ENCODE measurements at regions not wholly inside any gene's neighbourhood (a gene's known extent, or its start where the extent isn't known, plus 50 kb on each side); places are given as distances from the start of the nearest gene placed in this dataset.

- Histone ChIP-seq H3K9me2 (replicated peaks; ENCODE audit: insufficient read depth, low read length) (no peaks in the 10 kb centered on the region), H3K9ac (ENCODE audit: low read length) (no peak overlapping the region), H3K79me2 (ENCODE audit: insufficient read depth, low read length) (no peaks in the 10 kb centered on the region), H3K9me3 (ENCODE audit: insufficient read depth, low read length) (no peaks in the 10 kb centered on the region), H3K27me3 (ENCODE audit: low read length) (no peaks in the 10 kb centered on the region), H3K4me3 (ENCODE audit: insufficient read depth, low read length, poor library complexity, severe bottlenecking) (no peak overlapping the region), H4K20me1 (ENCODE audit: low read depth, low read length) (no peaks in the 10 kb centered on the region), H3K36me3 (ENCODE audit: low read length) (no peaks in the 10 kb centered on the region), H3K27ac (ENCODE audit: low read depth, low read length) (no peak overlapping the region), H3F3A (ENCODE audit: insufficient read depth) (no peaks in the 10 kb centered on the region), H2AFZ (ENCODE audit: low read depth, low read length, severe bottlenecking) (no peak overlapping the region), H3K4me2 (ENCODE audit: low read depth, low read length, poor library complexity, severe bottlenecking) (no peak overlapping the region)
- TF ChIP-seq CTCF (IDR thresholded peaks at IDR 0.05; ENCODE audit: insufficient read depth, low read length, poor library complexity, severe bottlenecking): no peak
- TF ChIP-seq EZH2phosphoT487 (conservative IDR thresholded peaks at IDR 0.05; ENCODE audit: low read length): no peak
These were observed 273.8 kb downstream of the TRIB2 start for GRCh38 chr2:12990523-12990922.

- H3F3A ChIP-seq (ENCODE audit: insufficient read depth): no peaks in the 10 kb centered on the region
- H4K20me1 ChIP-seq (ENCODE audit: low read depth, low read length): no peaks in the 10 kb centered on the region
- no peak overlapping the region for H2AFZ ChIP-seq (ENCODE audit: low read depth, low read length, severe bottlenecking)
- H3K9me3 ChIP-seq (ENCODE audit: insufficient read depth, low read length): no peaks in the 10 kb centered on the region
- TF ChIP-seq EZH2phosphoT487 (conservative IDR thresholded peaks at IDR 0.05; ENCODE audit: low read length) (no peak), CTCF (IDR thresholded peaks at IDR 0.05; ENCODE audit: insufficient read depth, low read length, poor library complexity, severe bottlenecking) (no peak)
- no peaks in the 10 kb centered on the region for H3K36me3 ChIP-seq (ENCODE audit: low read length)
- no peak overlapping the region for H3K27ac ChIP-seq (ENCODE audit: low read depth, low read length)
- no peaks in the 10 kb centered on the region for H3K27me3 ChIP-seq (ENCODE audit: low read length)
- H3K9ac ChIP-seq (ENCODE audit: low read length): no peak overlapping the region
- no peaks in the 10 kb centered on the region for H3K9me2 ChIP-seq (replicated peaks; ENCODE audit: insufficient read depth, low read length)
- no peak overlapping the region for H3K4me2 ChIP-seq (ENCODE audit: low read depth, low read length, poor library complexity, severe bottlenecking)
- no peak overlapping the region for H3K4me3 ChIP-seq (ENCODE audit: insufficient read depth, low read length, poor library complexity, severe bottlenecking)
- no peaks in the 10 kb centered on the region for H3K79me2 ChIP-seq (ENCODE audit: insufficient read depth, low read length)
These were observed 281.9 kb downstream of the TRIB2 start for GRCh38 chr2:12998685-12999084.

DNA sequence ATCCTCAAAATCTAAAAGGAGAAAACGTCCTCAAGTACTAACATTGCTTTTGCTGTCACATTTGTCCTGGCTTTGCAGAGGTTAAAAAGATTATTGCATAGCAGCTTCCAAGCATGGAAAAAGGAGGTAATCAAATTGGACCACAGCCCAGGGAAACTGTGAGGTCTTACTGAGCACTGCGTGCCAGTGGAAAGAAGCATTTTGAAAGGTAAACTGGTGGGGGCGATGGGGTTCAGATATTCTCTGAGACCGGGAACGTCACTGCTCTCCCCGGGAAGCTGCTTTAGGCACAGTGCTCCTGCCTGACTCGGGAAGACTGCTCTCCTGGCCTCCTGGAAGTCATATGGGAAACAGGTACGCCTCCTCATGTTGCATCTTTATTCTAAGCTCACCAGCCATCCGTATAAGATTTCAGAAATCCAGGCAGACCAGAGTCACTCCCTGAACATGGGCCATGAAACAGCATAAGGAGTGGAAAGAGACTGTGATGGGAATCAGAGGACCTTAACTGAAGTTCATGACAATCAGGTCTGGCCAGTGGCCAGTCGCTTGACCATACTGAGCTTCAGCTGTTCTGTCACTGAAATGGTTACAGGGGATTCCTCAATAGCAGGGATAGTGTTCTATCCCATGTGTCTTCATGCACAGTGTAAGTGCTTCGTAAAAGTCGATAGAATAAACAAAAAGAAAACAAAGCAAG is 284.1 kb downstream of the TRIB2 start:
- Histone ChIP-seq H3K9ac (ENCODE audit: low read length) (no peak overlapping the region), H3K4me2 (ENCODE audit: low read depth, low read length, poor library complexity, severe bottlenecking) (no peak overlapping the region), H2AFZ (ENCODE audit: low read depth, low read length, severe bottlenecking) (no peak overlapping the region), H3K79me2 (ENCODE audit: insufficient read depth, low read length) (no peaks in the 10 kb centered on the region), H4K20me1 (ENCODE audit: low read depth, low read length) (no peaks in the 10 kb centered on the region), H3K36me3 (ENCODE audit: low read length) (no peaks in the 10 kb centered on the region), H3K27ac (ENCODE audit: low read depth, low read length) (no peak overlapping the region), H3F3A (ENCODE audit: insufficient read depth) (no peaks in the 10 kb centered on the region), H3K9me3 (ENCODE audit: insufficient read depth, low read length) (no peaks in the 10 kb centered on the region), H3K4me3 (ENCODE audit: insufficient read depth, low read length, poor library complexity, severe bottlenecking) (no peak overlapping the region), H3K27me3 (ENCODE audit: low read length) (no peaks in the 10 kb centered on the region), H3K9me2 (replicated peaks; ENCODE audit: insufficient read depth, low read length) (no peaks in the 10 kb centered on the region)
- TF ChIP-seq CTCF (IDR thresholded peaks at IDR 0.05; ENCODE audit: insufficient read depth, low read length, poor library complexity, severe bottlenecking) (no peak), EZH2phosphoT487 (conservative IDR thresholded peaks at IDR 0.05; ENCODE audit: low read length) (no peak)
